Tibial artery (tissue), 4 donors: ENCODE measurements at regions not wholly inside any gene's neighbourhood (a gene's known extent, or its start where the extent isn't known, plus 50 kb on each side); places are given as distances from the start of the nearest gene placed in this dataset.

Source experiments
- DNase-seq, 2 donors: peaks; one replicate each; pipeline ENCODE4 v3.0.0-alpha.2; 2019
- H3K27ac ChIP-seq, 2 donors: fragments of 200-600 bp; sonication (generic) in 1 of 2; 1 replicate in 1 of 2; 2 replicates in 1 of 2; pipeline ENCODE4 v1.5.1; 2018 to 2019; ENCODE audit warnings: mild to moderate bottlenecking in 1 of 2
- H3K27me3 ChIP-seq, 2 donors: fragments of 200-600 bp; sonication (generic) in 1 of 2; one replicate each; pipeline versions ENCODE4 v1.5.1 to v1.6.0; 2016 to 2019
- H3K36me3 ChIP-seq, 3 donors: fragments of 200-600 bp; sonication (generic) in 2 of 3; one replicate each; pipeline ENCODE4 v1.5.1; 2016 to 2019; ENCODE audit warnings: mild to moderate bottlenecking in 2 of 3
- H3K4me1 ChIP-seq, 4 donors: fragments of 200-600 bp; sonication (generic) in 2 of 4; 1 replicate in 3 of 4; 2 replicates in 1 of 4; pipeline ENCODE4 v1.5.1; 2016 to 2019
- H3K4me3 ChIP-seq, 2 donors: fragments of 200-600 bp; sonication (generic) in 1 of 2; 1 replicate in 1 of 2; 2 replicates in 1 of 2; pipeline ENCODE4 v1.5.1; 2018 to 2019; ENCODE audit warnings: mild to moderate bottlenecking in 2 of 2
- H3K9me3 ChIP-seq, 3 donors: fragments of 200-600 bp; sonication (generic) in 1 of 3; one replicate each; pipeline ENCODE4 v1.5.1; 2016 to 2019
- intact Hi-C: fragments of 100-400 bp; cut with DNase I; formaldehyde crosslinking; loops from one replicate; pipeline ENCODE4 v1.15.0; 2023; ENCODE audit warnings: low total_unique reads
- TF ChIP-seq, protein P1 (sequence below), 2 experiments: fragments of 200-600 bp in 1 of 2; fragments of 450-650 bp in 1 of 2; IDR thresholded peaks; one replicate each; pipeline ENCODE4 v1.5.1; 2017 to 2019; ENCODE audit warnings: antibody characterized with exemption in 2 of 2, mild to moderate bottlenecking in 1 of 2, moderate library complexity in 1 of 2

DNA sequence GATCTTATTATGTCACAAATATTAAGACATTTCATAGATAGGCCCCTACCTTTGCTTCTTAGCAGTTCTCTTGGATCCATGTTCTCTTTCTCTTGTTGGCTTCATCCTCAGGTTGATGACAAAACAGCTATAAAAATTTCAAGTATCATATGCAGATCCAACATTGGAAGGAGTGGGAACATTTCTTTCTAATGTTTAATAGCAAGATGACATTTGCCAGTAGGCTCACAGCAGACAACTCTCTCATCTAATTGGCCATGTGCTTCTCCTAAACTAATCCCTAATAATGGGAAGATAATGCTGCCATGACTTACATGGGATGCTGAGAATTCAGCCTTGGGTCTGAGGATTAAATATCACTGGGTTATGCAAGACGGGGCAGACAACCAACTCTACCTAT, 485.5 kb upstream of the SEMA6A start:
- DNase-seq, result no peak
- H3K27ac ChIP-seq, result no peak overlapping the region
- no peak overlapping the region for H3K4me3 ChIP-seq
- H3K4me1 ChIP-seq, result no peaks in the 10 kb centered on the region
- TF ChIP-seq, protein P1, sequence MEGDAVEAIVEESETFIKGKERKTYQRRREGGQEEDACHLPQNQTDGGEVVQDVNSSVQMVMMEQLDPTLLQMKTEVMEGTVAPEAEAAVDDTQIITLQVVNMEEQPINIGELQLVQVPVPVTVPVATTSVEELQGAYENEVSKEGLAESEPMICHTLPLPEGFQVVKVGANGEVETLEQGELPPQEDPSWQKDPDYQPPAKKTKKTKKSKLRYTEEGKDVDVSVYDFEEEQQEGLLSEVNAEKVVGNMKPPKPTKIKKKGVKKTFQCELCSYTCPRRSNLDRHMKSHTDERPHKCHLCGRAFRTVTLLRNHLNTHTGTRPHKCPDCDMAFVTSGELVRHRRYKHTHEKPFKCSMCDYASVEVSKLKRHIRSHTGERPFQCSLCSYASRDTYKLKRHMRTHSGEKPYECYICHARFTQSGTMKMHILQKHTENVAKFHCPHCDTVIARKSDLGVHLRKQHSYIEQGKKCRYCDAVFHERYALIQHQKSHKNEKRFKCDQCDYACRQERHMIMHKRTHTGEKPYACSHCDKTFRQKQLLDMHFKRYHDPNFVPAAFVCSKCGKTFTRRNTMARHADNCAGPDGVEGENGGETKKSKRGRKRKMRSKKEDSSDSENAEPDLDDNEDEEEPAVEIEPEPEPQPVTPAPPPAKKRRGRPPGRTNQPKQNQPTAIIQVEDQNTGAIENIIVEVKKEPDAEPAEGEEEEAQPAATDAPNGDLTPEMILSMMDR (IDR thresholded peaks at IDR 0.05), result no peak
- H3K27me3 ChIP-seq, result no peaks in the 10 kb centered on the region
- H3K9me3 ChIP-seq, result no peaks in the 10 kb centered on the region
- no peaks in the 10 kb centered on the region for H3K36me3 ChIP-seq
- intact Hi-C loops, result no loop called here

DNA sequence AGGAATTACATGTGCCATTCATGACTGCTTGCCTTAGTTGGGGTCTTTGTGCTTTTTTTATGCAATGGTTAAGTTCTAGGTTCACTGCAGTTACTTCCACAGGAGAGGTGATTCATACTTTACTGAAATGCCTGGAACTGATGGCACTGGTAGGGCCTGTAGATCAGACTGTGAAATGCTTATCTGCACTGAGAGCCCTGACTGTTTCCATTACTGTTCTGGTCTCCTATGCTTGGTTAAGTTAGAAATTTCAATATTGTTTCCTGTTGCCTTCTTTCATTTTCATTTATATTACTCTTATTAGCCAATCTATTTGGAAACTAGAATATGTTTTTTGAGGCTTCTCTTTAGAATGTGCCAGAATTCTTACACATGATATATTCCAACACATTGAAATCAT, 484.1 kb upstream of the SEMA6A start:
- no peaks in the 10 kb centered on the region for H3K4me1 ChIP-seq
- intact Hi-C loops, result no loop called here
- DNase-seq, result no peak
- H3K36me3 ChIP-seq, result no peaks in the 10 kb centered on the region
- H3K9me3 ChIP-seq, result no peaks in the 10 kb centered on the region
- TF ChIP-seq, protein P1 (IDR thresholded peaks at IDR 0.05), result no peak
- H3K27me3 ChIP-seq, result no peaks in the 10 kb centered on the region
- H3K4me3 ChIP-seq, result no peak overlapping the region
- no peak overlapping the region for H3K27ac ChIP-seq

DNA sequence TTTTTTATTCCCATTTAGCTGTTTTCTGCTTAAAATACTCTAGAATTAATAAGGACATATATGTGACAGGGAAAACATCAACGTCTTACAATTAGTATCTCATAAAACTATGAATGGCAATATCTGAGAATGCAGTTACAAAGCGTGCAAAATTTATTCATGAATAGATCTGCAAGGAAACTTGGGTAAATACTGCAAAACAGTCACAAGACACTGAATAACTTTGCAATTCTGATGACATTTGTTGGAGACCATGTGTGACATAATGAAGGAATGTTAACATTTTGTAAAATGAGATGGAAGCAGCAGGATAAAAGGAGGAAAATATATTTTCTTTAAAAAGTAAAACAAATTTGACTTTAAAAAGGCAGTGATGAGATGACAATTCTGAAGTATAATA, 480.9 kb upstream of the SEMA6A start:
- intact Hi-C loops, result no loop called here

DNA sequence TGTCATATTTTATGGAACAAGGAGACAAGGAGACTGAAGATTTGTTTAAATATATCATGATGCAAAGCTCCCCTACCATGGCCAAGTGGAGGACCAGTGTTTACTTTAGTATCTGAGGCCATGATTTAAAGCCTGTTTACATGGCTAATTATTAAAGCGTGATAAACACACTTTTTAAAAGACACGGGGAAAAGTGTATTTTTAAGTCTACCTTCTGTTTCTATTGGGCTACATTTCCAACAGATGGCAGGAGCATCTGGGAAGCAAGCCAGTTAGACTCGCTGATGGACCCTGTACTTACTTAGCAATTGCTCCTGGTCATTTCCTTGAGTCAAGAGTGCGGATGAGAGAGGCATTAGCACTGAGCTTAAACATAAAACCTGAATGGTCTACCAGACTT, 480.3 kb upstream of the SEMA6A start:
- Histone ChIP-seq H3K4me3 (no peak overlapping the region), H3K27ac (no peak overlapping the region), H3K36me3 (no peaks in the 10 kb centered on the region), H3K27me3 (no peaks in the 10 kb centered on the region), H3K4me1 (no peaks in the 10 kb centered on the region), H3K9me3 (no peaks in the 10 kb centered on the region)
- TF ChIP-seq, protein P1 (IDR thresholded peaks at IDR 0.05), result no peak
- intact Hi-C loops, result no loop called here
- no peak for DNase-seq

More for the DNA sequence above, 480.9 kb upstream of the SEMA6A start:
- TF ChIP-seq, protein P1 (IDR thresholded peaks at IDR 0.05), result no peak
- H3K27me3 ChIP-seq, result no peaks in the 10 kb centered on the region
- H3K4me1 ChIP-seq, result no peaks in the 10 kb centered on the region
- H3K9me3 ChIP-seq, result no peaks in the 10 kb centered on the region
- no peak overlapping the region for H3K27ac ChIP-seq
- no peak for DNase-seq
- H3K36me3 ChIP-seq, result no peaks in the 10 kb centered on the region
- H3K4me3 ChIP-seq, result no peak overlapping the region

DNA sequence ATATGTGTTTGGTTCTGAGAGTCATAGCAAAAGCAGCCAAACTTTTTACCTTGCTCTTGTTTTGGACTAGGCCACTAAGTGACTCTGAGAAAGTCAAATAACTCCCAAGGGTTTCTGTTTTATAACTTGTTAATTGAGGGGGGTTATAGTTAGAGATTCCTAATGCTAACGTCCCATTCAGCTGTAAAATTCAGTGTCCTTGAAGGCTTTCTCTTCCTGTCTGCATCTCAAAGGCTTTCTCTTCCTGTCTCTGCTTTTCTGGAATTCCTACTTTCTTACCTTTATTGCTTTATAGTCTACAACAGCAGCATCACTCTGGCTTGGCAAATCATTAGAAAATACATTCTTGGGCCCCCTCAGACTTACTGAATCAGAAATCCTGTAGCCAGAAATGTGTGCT, 479.5 kb upstream of the SEMA6A start:
- DNase-seq, result no peak
- H3K4me1 ChIP-seq, result no peaks in the 10 kb centered on the region
- H3K36me3 ChIP-seq, result no peaks in the 10 kb centered on the region
- H3K4me3 ChIP-seq, result no peak overlapping the region
- TF ChIP-seq, protein P1 (IDR thresholded peaks at IDR 0.05), result no peak
- no peak overlapping the region for H3K27ac ChIP-seq
- no peaks in the 10 kb centered on the region for H3K9me3 ChIP-seq
- H3K27me3 ChIP-seq, result no peaks in the 10 kb centered on the region
- intact Hi-C loops, result no loop called here

DNA sequence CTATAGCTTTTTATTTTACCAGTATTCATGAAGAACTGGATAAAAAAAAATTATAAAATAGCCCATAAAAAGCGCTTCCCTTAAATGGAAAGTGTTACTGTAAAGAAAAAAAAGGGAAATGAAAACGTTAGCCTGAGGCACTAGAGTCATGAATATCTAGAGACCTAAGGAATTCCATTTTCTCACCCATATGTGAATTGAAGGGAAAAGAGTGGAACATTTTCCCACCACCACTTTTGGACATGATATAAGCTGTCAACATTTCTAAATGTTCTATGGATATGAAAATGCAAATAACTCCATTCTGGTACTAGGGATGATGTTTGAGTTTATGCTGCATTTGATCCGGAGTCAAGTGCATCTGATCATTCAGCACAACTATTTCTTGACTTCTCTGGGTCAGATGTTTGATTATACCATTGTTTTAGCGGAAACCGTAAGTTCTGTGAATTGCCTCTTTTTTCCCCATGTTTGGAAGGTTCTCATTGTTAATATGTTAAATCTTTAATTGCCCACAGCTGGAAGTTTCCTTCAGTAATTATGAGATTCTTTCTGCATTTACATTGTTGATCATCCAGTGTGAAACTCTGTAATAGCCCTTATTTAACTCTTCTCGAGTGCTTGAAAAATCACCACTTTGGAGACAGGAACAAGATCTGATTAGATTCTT, 467.4 kb upstream of the SEMA6A start:
- H3K4me3 ChIP-seq, result no peak overlapping the region
- no peak for DNase-seq
- intact Hi-C loops, result no loop called here
- H3K4me1 ChIP-seq, result no peaks in the 10 kb centered on the region
- TF ChIP-seq, protein P1 (IDR thresholded peaks at IDR 0.05), result no peak
- no peak overlapping the region for H3K27ac ChIP-seq
- H3K27me3 ChIP-seq, result no peaks in the 10 kb centered on the region
- H3K36me3 ChIP-seq, result no peaks in the 10 kb centered on the region
- H3K9me3 ChIP-seq, result no peaks in the 10 kb centered on the region
